ENCODE measurements at regions not wholly inside any gene's neighbourhood (a gene's known extent, or its start where the extent isn't known, plus 50 kb on each side); places are given as distances from the start of the nearest gene placed in this dataset.

- Histone ChIP-seq H3K9ac (ENCODE audit: low read depth in 2 of 2, low read length in 2 of 2) (no peak overlapping the region), H3K4me3 (no peak overlapping the region), H3K36me3 (no peaks in the 10 kb centered on the region), H3K27ac (no peak overlapping the region), H3K27me3 (no peaks in the 10 kb centered on the region), H3K4me1 (no peaks in the 10 kb centered on the region), H3K9me3 (no peaks in the 10 kb centered on the region)
- DNase-seq, result no peak
- intact Hi-C loops (cut with DNase I), result no loop called here
- no peak for TF ChIP-seq CTCF (IDR thresholded peaks at IDR 0.05)
These were observed 369.1 kb upstream of the ATP2B1 start for GRCh38 chr12:90077756-90078155.

- no peak overlapping the region for H3K27ac ChIP-seq
- intact Hi-C loops (cut with DNase I), result no loop called here
- H3K4me1 ChIP-seq, result no peaks in the 10 kb centered on the region
- no peak for TF ChIP-seq CTCF (IDR thresholded peaks at IDR 0.05)
- DNase-seq, result no peak
- H3K4me3 ChIP-seq, result no peak overlapping the region
- no peaks in the 10 kb centered on the region for H3K9me3 ChIP-seq
- no peak overlapping the region for H3K9ac ChIP-seq (ENCODE audit: low read depth in 2 of 2, low read length in 2 of 2)
- H3K27me3 ChIP-seq, result no peaks in the 10 kb centered on the region
- H3K36me3 ChIP-seq, result no peaks in the 10 kb centered on the region
These were observed 368.2 kb upstream of the ATP2B1 start for GRCh38 chr12:90076851-90077319.

GRCh38 chr12:90075685-90076084 lies 367.0 kb upstream of the ATP2B1 start:
- Histone ChIP-seq H3K9ac (ENCODE audit: low read depth in 2 of 2, low read length in 2 of 2) (no peak overlapping the region), H3K27me3 (no peaks in the 10 kb centered on the region), H3K9me3 (no peaks in the 10 kb centered on the region), H3K4me1 (no peaks in the 10 kb centered on the region), H3K4me3 (no peak overlapping the region), H3K27ac (no peak overlapping the region), H3K36me3 (no peaks in the 10 kb centered on the region)
- TF ChIP-seq CTCF (IDR thresholded peaks at IDR 0.05), result no peak
- intact Hi-C loops (cut with DNase I), result no loop called here
- no peak for DNase-seq

- TF ChIP-seq CTCF (IDR thresholded peaks at IDR 0.05), result no peak
- Histone ChIP-seq H3K4me1 (no peaks in the 10 kb centered on the region), H3K9ac (ENCODE audit: low read depth in 2 of 2, low read length in 2 of 2) (no peak overlapping the region), H3K4me3 (no peak overlapping the region), H3K36me3 (no peaks in the 10 kb centered on the region), H3K27ac (no peak overlapping the region), H3K9me3 (no peaks in the 10 kb centered on the region), H3K27me3 (no peaks in the 10 kb centered on the region)
- DNase-seq, result no peak
- intact Hi-C loops (cut with DNase I), result no loop called here
These were observed 365.4 kb upstream of the ATP2B1 start for GRCh38 chr12:90074086-90074485.

- no peaks in the 10 kb centered on the region for H3K36me3 ChIP-seq
- DNase-seq, result no peak
- no peak for TF ChIP-seq CTCF (IDR thresholded peaks at IDR 0.05)
- H3K4me1 ChIP-seq, result no peaks in the 10 kb centered on the region
- H3K4me3 ChIP-seq, result no peak overlapping the region
- H3K9me3 ChIP-seq, result no peaks in the 10 kb centered on the region
- intact Hi-C loops (cut with DNase I), result no loop called here
- H3K27me3 ChIP-seq, result no peaks in the 10 kb centered on the region
- no peak overlapping the region for H3K9ac ChIP-seq (ENCODE audit: low read depth in 2 of 2, low read length in 2 of 2)
- H3K27ac ChIP-seq, result no peak overlapping the region
These were observed 363.4 kb upstream of the ATP2B1 start for GRCh38 chr12:90071996-90072395.

- no peak overlapping the region for H3K4me3 ChIP-seq
- H3K27ac ChIP-seq, result no peak overlapping the region
- no peak overlapping the region for H3K9ac ChIP-seq (ENCODE audit: low read depth in 2 of 2, low read length in 2 of 2)
- H3K9me3 ChIP-seq, result no peaks in the 10 kb centered on the region
- H3K36me3 ChIP-seq, result no peaks in the 10 kb centered on the region
- DNase-seq, result no peak
- TF ChIP-seq CTCF (IDR thresholded peaks at IDR 0.05), result no peak
- no peaks in the 10 kb centered on the region for H3K4me1 ChIP-seq
- intact Hi-C loops (cut with DNase I), result no loop called here
- no peaks in the 10 kb centered on the region for H3K27me3 ChIP-seq
These were observed 361.1 kb upstream of the ATP2B1 start for GRCh38 chr12:90069711-90070110.

Measured in colonic mucosa (tissue), 4 donors.